Endothelial cell of umbilical vein (primary cell): ENCODE measurements at regions not wholly inside any gene's neighbourhood (a gene's known extent, or its start where the extent isn't known, plus 50 kb on each side); places are given as distances from the start of the nearest gene placed in this dataset.

Experiments
- BruUV-seq: library from RNA; stranded (reverse); fragments of 400-500 nt; replicated peaks from 2 replicates; lab custom pipeline; 2021; lab: Mats Ljungman, UMichigan
- CTCF ChIA-PET: fragments of 300-600, 350-600 bp; sonication (Branson Sonifier 250); formaldehyde crosslinking; loops from one replicate; lab custom pipeline; 2021; ENCODE audit warnings: antibody characterized with exemption, inconsistent platforms; lab: Charles Lee
- POLR2A ChIA-PET: fragments of 300-600, 350-600 bp; sonication (Branson Sonifier 250); formaldehyde crosslinking; loops from one replicate; lab custom pipeline; 2021; ENCODE audit warnings: antibody characterized with exemption, inconsistent platforms; lab: Charles Lee
- DNase-seq: peaks from one replicate; pipeline ENCODE4 v3.0.0-alpha.2; 2011; ENCODE audit warnings: low read depth, low spot score
- FAIRE-seq: peaks from 2 replicates; lab custom pipeline; 2011; peaks lifted over from hg19 to GRCh38; lab: Jason Lieb, UNC
- H2AFZ ChIP-seq: 2 replicates; pipeline ENCODE4 v1.6.0; 2012; ENCODE audit warnings: low read depth, low read length, control low read depth, inconsistent platforms
- H3K27ac ChIP-seq: 2 replicates; pipeline ENCODE4 v1.5.1; 2011; ENCODE audit warnings: low read depth, mild to moderate bottlenecking, control low read depth, low read length, moderate library complexity; ENCODE audit not compliant: insufficient read depth
- H3K27me3 ChIP-seq, 2 experiments: 2 replicates each; pipeline versions ENCODE4 v1.6.0 to v1.6.1; 2011; ENCODE audit warnings: low read length in 2 of 2, mixed read lengths in 1 of 2; ENCODE audit not compliant: control insufficient read depth in 2 of 2, insufficient read depth in 2 of 2
- H3K36me3 ChIP-seq, 2 experiments: 2 replicates in 1 of 2; 3 replicates in 1 of 2; pipeline ENCODE4 v1.5.1; 2011; ENCODE audit warnings: low read length in 2 of 2, mild to moderate bottlenecking in 1 of 2, moderate library complexity in 1 of 2; ENCODE audit not compliant: control insufficient read depth in 2 of 2, insufficient read depth in 2 of 2; ENCODE audit errors: extremely low read depth in 1 of 2
- H3K4me1 ChIP-seq: 3 replicates; pipeline ENCODE4 v1.5.1; 2011; ENCODE audit warnings: mild to moderate bottlenecking, low read length; ENCODE audit not compliant: control insufficient read depth, insufficient read depth; ENCODE audit errors: extremely low read depth
- H3K4me2 ChIP-seq: 2 replicates; pipeline ENCODE4 v1.6.1; 2011; ENCODE audit warnings: low read length, control low read depth, mixed read lengths; ENCODE audit not compliant: insufficient read depth
- H3K4me3 ChIP-seq, 3 experiments: fragments of 200-600 bp in 1 of 3; sonication (generic), shearing (Covaris generic) in 1 of 3; replicated peaks in 1 of 3; 2 replicates each; pipeline ENCODE4 v1.5.1; 2011 to 2016; ENCODE audit warnings: control low read depth in 3 of 3, low read length in 3 of 3, mild to moderate bottlenecking in 2 of 3, inconsistent platforms in 1 of 3, low read depth in 1 of 3, moderate library complexity in 1 of 3; ENCODE audit not compliant: insufficient read depth in 1 of 3
- H3K79me2 ChIP-seq: 2 replicates; pipeline ENCODE4 v1.6.0; 2012; ENCODE audit warnings: low read length, inconsistent platforms; ENCODE audit not compliant: control insufficient read depth, insufficient read depth
- H3K9ac ChIP-seq: replicated peaks from 2 replicates; pipeline ENCODE3; 2011; ENCODE audit warnings: low read length, control low read depth; ENCODE audit not compliant: insufficient read depth; ENCODE audit errors: extremely low read depth
- H3K9me1 ChIP-seq: replicated peaks from 3 replicates; pipeline ENCODE4 v1.6.0; 2011; ENCODE audit warnings: mild to moderate bottlenecking, low read length; ENCODE audit not compliant: control insufficient read depth, insufficient read depth; ENCODE audit errors: extremely low read depth
- H3K9me3 ChIP-seq: replicated peaks from 2 replicates; pipeline ENCODE4 v1.5.1; 2012; ENCODE audit warnings: low read length, inconsistent platforms; ENCODE audit not compliant: control insufficient read depth, insufficient read depth
- H4K20me1 ChIP-seq: replicated peaks from 2 replicates; pipeline ENCODE3; 2011; ENCODE audit warnings: mild to moderate bottlenecking, low read length; ENCODE audit not compliant: control insufficient read depth, insufficient read depth; ENCODE audit errors: extremely low read depth
- EZH2 ChIP-seq: IDR thresholded peaks from 2 replicates; pipeline ENCODE4 v1.6.1; 2012; ENCODE audit warnings: borderline replicate concordance, low read depth, mild to moderate bottlenecking, moderate library complexity, low read length, inconsistent platforms; ENCODE audit not compliant: severe bottlenecking
- FOS ChIP-seq: IDR thresholded peaks from 2 replicates; pipeline ENCODE4 v1.6.1; 2011; ENCODE audit warnings: mild to moderate bottlenecking, low read length, moderate library complexity, borderline replicate concordance; ENCODE audit not compliant: insufficient read depth
- JUN ChIP-seq: IDR thresholded peaks from 2 replicates; pipeline ENCODE4 v1.6.1; 2011; ENCODE audit warnings: borderline replicate concordance, low read depth; ENCODE audit not compliant: insufficient read length, insufficient read depth
- MYC ChIP-seq: IDR thresholded peaks from one replicate; pipeline ENCODE4 v1.6.1; 2011; ENCODE audit warnings: mild to moderate bottlenecking, low read depth, low read length
- POLR2A ChIP-seq: IDR thresholded peaks from 2 replicates; pipeline ENCODE4 v1.6.1; 2012; ENCODE audit warnings: low read depth, mild to moderate bottlenecking, control low read depth, low read length
- POLR2AphosphoS5 ChIP-seq: IDR thresholded peaks from 2 replicates; pipeline ENCODE4 v1.6.1; 2012; ENCODE audit warnings: low read depth, mild to moderate bottlenecking, control low read depth, low read length, moderate library complexity; ENCODE audit not compliant: insufficient read depth
- dilution Hi-C: fragments of 300-500 bp; cut with MboI; formaldehyde crosslinking; loops from one replicate; pipeline ENCODE4 v1.15.0; 2019; ENCODE audit warnings: low sequenced_read_pairs; ENCODE audit not compliant: extremely low pct_ligation_motif_present
- intact Hi-C: fragments of 100-400 bp; cut with micrococcal nuclease; formaldehyde crosslinking; loops from one replicate; pipeline ENCODE4 v1.10.0; 2022
- TF ChIP-seq, protein P1 (sequence below), 2 donors: IDR thresholded peaks; 1 replicate in 1 of 2; 2 replicates in 1 of 2; pipeline ENCODE4 v1.5.1; 2011; ENCODE audit warnings: low read length in 2 of 2, mild to moderate bottlenecking in 2 of 2, moderate library complexity in 2 of 2, control low read depth in 1 of 2, inconsistent platforms in 1 of 2, low read depth in 1 of 2; ENCODE audit not compliant: insufficient read depth in 1 of 2; ENCODE audit errors: extremely low read depth in 1 of 2

- dilution Hi-C loops (no loop called here), intact Hi-C loops (no loop called here)
- Histone ChIP-seq H3K9me3 (no peaks in the 10 kb centered on the region), H3K9me1 (no peaks in the 10 kb centered on the region), H3K27me3 (peaks cover 0 to 1% of the 10 kb centered on the region in 2 experiments), H3K4me1 (no peaks in the 10 kb centered on the region), H3K79me2 (no peaks in the 10 kb centered on the region), H3K36me3 (no peaks in the 10 kb centered on the region), H3K4me3 (no peak overlapping the region), H3K4me2 (no peak overlapping the region), H4K20me1 (no peaks in the 10 kb centered on the region), H3K27ac (no peak overlapping the region), H3K9ac (no peak overlapping the region), H2AFZ (no peak overlapping the region)
- DNase-seq (no peak), FAIRE-seq (no peak)
- no TSS peak for BruUV-seq
- ChIA-PET CTCF (no interaction called here), POLR2A (no interaction called here)
- TF ChIP-seq FOS (no peak), MYC (no peak), POLR2AphosphoS5 (no peak), POLR2A (no peak), EZH2 (no peak), JUN (no peak)
- TF ChIP-seq, protein P1, sequence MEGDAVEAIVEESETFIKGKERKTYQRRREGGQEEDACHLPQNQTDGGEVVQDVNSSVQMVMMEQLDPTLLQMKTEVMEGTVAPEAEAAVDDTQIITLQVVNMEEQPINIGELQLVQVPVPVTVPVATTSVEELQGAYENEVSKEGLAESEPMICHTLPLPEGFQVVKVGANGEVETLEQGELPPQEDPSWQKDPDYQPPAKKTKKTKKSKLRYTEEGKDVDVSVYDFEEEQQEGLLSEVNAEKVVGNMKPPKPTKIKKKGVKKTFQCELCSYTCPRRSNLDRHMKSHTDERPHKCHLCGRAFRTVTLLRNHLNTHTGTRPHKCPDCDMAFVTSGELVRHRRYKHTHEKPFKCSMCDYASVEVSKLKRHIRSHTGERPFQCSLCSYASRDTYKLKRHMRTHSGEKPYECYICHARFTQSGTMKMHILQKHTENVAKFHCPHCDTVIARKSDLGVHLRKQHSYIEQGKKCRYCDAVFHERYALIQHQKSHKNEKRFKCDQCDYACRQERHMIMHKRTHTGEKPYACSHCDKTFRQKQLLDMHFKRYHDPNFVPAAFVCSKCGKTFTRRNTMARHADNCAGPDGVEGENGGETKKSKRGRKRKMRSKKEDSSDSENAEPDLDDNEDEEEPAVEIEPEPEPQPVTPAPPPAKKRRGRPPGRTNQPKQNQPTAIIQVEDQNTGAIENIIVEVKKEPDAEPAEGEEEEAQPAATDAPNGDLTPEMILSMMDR (IDR thresholded peaks at IDR 0.05; ENCODE audit: extremely low read depth in 1 of 2, insufficient read depth in 1 of 2, low read depth in 1 of 2, low read length in 2 of 2) = no peak
These were observed 154.2 kb upstream of the DEPDC1 start for GRCh38 chr1:68651115-68651514.

DNA sequence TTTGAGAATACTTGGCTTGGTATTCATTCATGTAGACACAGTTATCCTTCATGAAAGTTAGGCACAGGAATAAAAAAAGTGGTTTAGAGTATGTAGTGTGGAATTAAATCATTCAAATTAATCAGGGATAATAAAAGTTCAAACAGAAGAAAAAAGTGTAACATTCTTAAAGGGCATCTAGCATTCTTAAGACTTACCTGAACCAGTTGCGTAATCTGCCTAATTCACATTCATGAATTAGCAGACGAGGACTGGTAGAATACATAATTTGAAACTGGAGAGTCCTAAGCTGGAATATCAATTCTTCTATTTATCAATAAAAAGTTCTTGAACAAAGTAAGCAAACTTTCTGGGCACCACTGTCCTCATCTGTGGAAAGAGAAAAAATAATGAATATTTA, 157.0 kb upstream of the DEPDC1 start:
- H3K4me1 ChIP-seq = no peaks in the 10 kb centered on the region
- no peaks in the 10 kb centered on the region for H3K36me3 ChIP-seq
- no peak overlapping the region for H3K4me3 ChIP-seq
- CTCF ChIA-PET = no interaction called here
- no peak overlapping the region for H3K27ac ChIP-seq
- FAIRE-seq = no peak
- intact Hi-C loops = no loop called here
- H2AFZ ChIP-seq = no peak overlapping the region
- no TSS peak for BruUV-seq
- TF ChIP-seq POLR2AphosphoS5 = no peak
- no peak for TF ChIP-seq EZH2
- TF ChIP-seq POLR2A = no peak
- no peak for TF ChIP-seq JUN
- no peak for DNase-seq
- POLR2A ChIA-PET = no interaction called here
- no peaks in the 10 kb centered on the region for H3K79me2 ChIP-seq
- H3K4me2 ChIP-seq = no peak overlapping the region
- H3K27me3 ChIP-seq = peaks cover 0 to 1% of the 10 kb centered on the region in 2 experiments
- dilution Hi-C loops = no loop called here
- no peaks in the 10 kb centered on the region for H3K9me3 ChIP-seq
- no peaks in the 10 kb centered on the region for H4K20me1 ChIP-seq
- H3K9me1 ChIP-seq = no peaks in the 10 kb centered on the region
- H3K9ac ChIP-seq = no peak overlapping the region
